GM13977 (cell line): ENCODE measurements at regions not wholly inside any gene's neighbourhood (a gene's known extent, or its start where the extent isn't known, plus 50 kb on each side); places are given as distances from the start of the nearest gene placed in this dataset.
"Not testable (repeated sequence)": the region's sequence is repeated elsewhere in the genome, so short reads cannot be mapped to it uniquely, and the experiment has no call there.

ENCODE experiments used
- DNase-seq: peaks from one replicate; pipeline ENCODE4 v3.0.0; 2012; ENCODE audit warnings: low spot score
- in situ Hi-C: fragments of 300-500 bp; cut with MboI; formaldehyde crosslinking; loops from one replicate; pipeline ENCODE4 v1.12.0; 2022; ENCODE audit warnings: low sequenced_read_pairs, low pct_unique_long_range_greater_than_20kb, mixed read lengths, inconsistent platforms; ENCODE audit not compliant: unreplicated experiment

GRCh38 chr9:41367301-41367700, 178.2 kb upstream of the ZNG1F start:
- in situ Hi-C loops, DNase-seq: not testable (repeated sequence)

GRCh38 chr9:41361790-41362189, 172.7 kb upstream of the ZNG1F start:
- in situ Hi-C loops = not testable (repeated sequence)

GRCh38 chr9:41359116-41359515, 170.0 kb upstream of the ZNG1F start:
- DNase-seq, in situ Hi-C loops: not testable (repeated sequence)

More at GRCh38 chr9:41361790-41362189, 172.7 kb upstream of the ZNG1F start:
- DNase-seq = not testable (repeated sequence)

GRCh38 chr9:41358682-41359081, 169.6 kb upstream of the ZNG1F start:
- in situ Hi-C loops, DNase-seq: not testable (repeated sequence)

GRCh38 chr9:41357918-41358404, 168.8 kb upstream of the ZNG1F start:
- DNase-seq, in situ Hi-C loops: not testable (repeated sequence)

- DNase-seq, in situ Hi-C loops: not testable (repeated sequence)
These were observed 168.2 kb upstream of the ZNG1F start for GRCh38 chr9:41357350-41357748.

- DNase-seq, in situ Hi-C loops: not testable (repeated sequence)
These were observed 167.7 kb upstream of the ZNG1F start for GRCh38 chr9:41356588-41357349.

GRCh38 chr9:41355712-41356450, 166.8 kb upstream of the ZNG1F start:
- DNase-seq, in situ Hi-C loops: not testable (repeated sequence)

GRCh38 chr9:41354978-41355377, 165.9 kb upstream of the ZNG1F start:
- DNase-seq, in situ Hi-C loops: not testable (repeated sequence)

- DNase-seq, in situ Hi-C loops: not testable (repeated sequence)
These were observed 165.2 kb upstream of the ZNG1F start for GRCh38 chr9:41354060-41354934.

- DNase-seq, in situ Hi-C loops: not testable (repeated sequence)
These were observed 163.9 kb upstream of the ZNG1F start for GRCh38 chr9:41353026-41353425.

- DNase-seq, in situ Hi-C loops: not testable (repeated sequence)
These were observed 163.3 kb upstream of the ZNG1F start for GRCh38 chr9:41352390-41352789.

- DNase-seq = not testable (repeated sequence)
These were observed 158.8 kb upstream of the ZNG1F start for GRCh38 chr9:41347893-41348292.

GRCh38 chr9:41332562-41332961, 143.4 kb upstream of the ZNG1F start:
- in situ Hi-C loops, DNase-seq: not testable (repeated sequence)

More at GRCh38 chr9:41347893-41348292, 158.8 kb upstream of the ZNG1F start:
- in situ Hi-C loops = not testable (repeated sequence)

- in situ Hi-C loops, DNase-seq: not testable (repeated sequence)
These were observed 132.2 kb upstream of the ZNG1F start for GRCh38 chr9:41321277-41321676.

- in situ Hi-C loops, DNase-seq: not testable (repeated sequence)
These were observed 119.8 kb upstream of the ZNG1F start for GRCh38 chr9:41308953-41309352.

GRCh38 chr9:41285744-41286143, 96.6 kb upstream of the ZNG1F start:
- DNase-seq, in situ Hi-C loops: not testable (repeated sequence)
